ENCODE measurements at regions not wholly inside any gene's neighbourhood (a gene's known extent, or its start where the extent isn't known, plus 50 kb on each side); places are given as distances from the start of the nearest gene placed in this dataset.

DNA sequence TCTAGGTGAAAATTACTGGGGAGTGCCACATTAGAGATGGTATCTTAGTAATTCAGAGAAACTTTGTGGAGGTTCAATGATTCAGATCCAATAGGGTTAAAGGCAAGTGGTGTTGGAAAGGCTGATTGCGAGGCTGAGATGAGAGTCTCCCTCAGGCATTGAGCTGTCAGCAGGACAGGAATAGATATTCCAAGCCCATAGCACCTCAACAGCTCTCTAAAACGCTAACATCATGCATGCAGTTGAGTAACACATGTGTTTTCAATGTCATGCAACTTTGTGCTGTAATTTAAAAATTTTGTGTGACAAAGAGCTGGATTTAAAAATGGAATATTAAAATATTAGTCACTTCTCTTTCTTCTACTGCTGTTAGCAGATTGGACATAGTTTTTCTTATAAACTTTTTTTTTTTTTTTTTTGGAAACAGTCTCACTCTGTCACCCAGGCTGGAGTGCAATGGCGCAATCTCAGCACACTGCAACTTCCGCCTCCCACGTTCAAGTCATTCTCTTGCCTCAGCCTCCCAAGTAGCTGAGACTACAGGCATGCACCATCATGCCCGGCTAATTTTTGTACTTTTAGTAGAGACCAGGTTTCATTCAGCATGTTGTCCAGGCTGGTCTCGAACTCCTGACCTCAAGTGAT, 173.5 kb upstream of the C1QTNF7 start:
- TF ChIP-seq, protein P1, sequence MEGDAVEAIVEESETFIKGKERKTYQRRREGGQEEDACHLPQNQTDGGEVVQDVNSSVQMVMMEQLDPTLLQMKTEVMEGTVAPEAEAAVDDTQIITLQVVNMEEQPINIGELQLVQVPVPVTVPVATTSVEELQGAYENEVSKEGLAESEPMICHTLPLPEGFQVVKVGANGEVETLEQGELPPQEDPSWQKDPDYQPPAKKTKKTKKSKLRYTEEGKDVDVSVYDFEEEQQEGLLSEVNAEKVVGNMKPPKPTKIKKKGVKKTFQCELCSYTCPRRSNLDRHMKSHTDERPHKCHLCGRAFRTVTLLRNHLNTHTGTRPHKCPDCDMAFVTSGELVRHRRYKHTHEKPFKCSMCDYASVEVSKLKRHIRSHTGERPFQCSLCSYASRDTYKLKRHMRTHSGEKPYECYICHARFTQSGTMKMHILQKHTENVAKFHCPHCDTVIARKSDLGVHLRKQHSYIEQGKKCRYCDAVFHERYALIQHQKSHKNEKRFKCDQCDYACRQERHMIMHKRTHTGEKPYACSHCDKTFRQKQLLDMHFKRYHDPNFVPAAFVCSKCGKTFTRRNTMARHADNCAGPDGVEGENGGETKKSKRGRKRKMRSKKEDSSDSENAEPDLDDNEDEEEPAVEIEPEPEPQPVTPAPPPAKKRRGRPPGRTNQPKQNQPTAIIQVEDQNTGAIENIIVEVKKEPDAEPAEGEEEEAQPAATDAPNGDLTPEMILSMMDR (IDR thresholded peaks at IDR 0.05; ENCODE audit: poor library complexity) = no peak
- TF ChIP-seq EZH2 (IDR thresholded peaks at IDR 0.05; ENCODE audit: borderline replicate concordance) = no peak
- no peak for TF ChIP-seq EZH2phosphoT487 (IDR thresholded peaks at IDR 0.05; ENCODE audit: low read depth, severe bottlenecking, unreplicated experiment)
